Spleen (tissue), 7 donors: ENCODE measurements at regions not wholly inside any gene's neighbourhood (a gene's known extent, or its start where the extent isn't known, plus 50 kb on each side); places are given as distances from the start of the nearest gene placed in this dataset.

Experiments used
- CTCF ChIP-seq, 11 experiments: fragments of 200-600 bp in 7 of 11; fragments of 450-650 bp in 4 of 11; sonication (generic) in 4 of 11; IDR thresholded peaks in 8 of 11; conservative IDR thresholded peaks in 3 of 11; 1 replicate in 7 of 11; 2 replicates in 4 of 11; pipeline versions ENCODE4 v1.4.0 to v1.8.0; 2016 to 2021; ENCODE audit warnings: antibody characterized with exemption in 11 of 11, inconsistent platforms in 4 of 11, mild to moderate bottlenecking in 1 of 11
- POLR2A ChIP-seq, 3 donors: fragments of 450-650 bp; IDR thresholded peaks; one replicate each; pipeline ENCODE4 v1.5.1; 2017; ENCODE audit warnings: antibody characterized with exemption in 3 of 3, mild to moderate bottlenecking in 1 of 3
- POLR2AphosphoS5 ChIP-seq, 3 donors: sonication (generic); formaldehyde crosslinking; IDR thresholded peaks; one replicate each; pipeline ENCODE4 v1.5.1; 2017; ENCODE audit warnings: antibody characterized with exemption in 3 of 3
- donor health status: DM: no; HTN: no; CAD: no; lungs with moderate emphysema.
- donor health status: DM: no; HTN: no; CAD: no.
- donor health status: DM: no; HTN: no; CAD: no.

DNA sequence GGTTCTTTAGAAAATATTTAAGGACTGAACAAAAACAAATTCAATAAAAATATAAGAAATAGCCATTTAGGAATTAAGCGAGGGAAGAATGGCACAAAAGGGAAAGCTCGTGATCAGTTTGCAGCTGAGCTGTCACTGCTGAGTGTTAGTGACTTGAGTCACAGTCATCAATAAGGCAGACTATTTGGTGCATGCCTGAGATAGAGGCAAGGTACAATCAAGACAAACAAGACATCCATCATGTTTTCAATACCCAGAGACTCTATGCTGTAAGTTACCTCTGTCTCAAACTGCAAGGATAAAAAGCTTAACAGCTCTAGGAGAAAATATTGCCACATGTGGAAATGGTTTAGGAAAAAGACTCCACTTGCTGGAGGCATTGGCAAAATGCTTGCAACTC is 426.4 kb upstream of the TYRP1 start:
- TF ChIP-seq CTCF (IDR thresholded peaks at IDR 0.05 in 8 of 11, conservative IDR thresholded peaks at IDR 0.05 in 3 of 11) (no peak), POLR2AphosphoS5 (IDR thresholded peaks at IDR 0.05) (no peak), POLR2A (IDR thresholded peaks at IDR 0.05) (no peak)
